K562 (cell line): ENCODE measurements at regions not wholly inside any gene's neighbourhood (a gene's known extent, or its start where the extent isn't known, plus 50 kb on each side); places are given as distances from the start of the nearest gene placed in this dataset.
A peak's percentile ranks its signal among the peaks of the same experiment; 100 is the strongest.

Experiments used
- ATAC-seq: fragments of 200-7000 bp; cut with Tn5 transposase; 3 replicates; pipeline ENCODE4 v1.9.1; 2020; ENCODE audit warnings: moderate library complexity
- BruUV-seq: library from RNA; stranded (reverse); fragments of 400-500 nt; replicated peaks from 2 replicates; lab custom pipeline; 2021; lab: Mats Ljungman, UMichigan
- CTCF ChIA-PET: fragments of 300-600 bp; formaldehyde crosslinking; extraction: SDS; loops from one replicate; lab custom pipeline; 2021; ENCODE audit warnings: low intra/inter-chr PET ratio; lab: Yijun Ruan, JAX
- POLR2A ChIA-PET: fragments of 300-600, 350-650 bp; sonication (Branson Sonifier 250); formaldehyde crosslinking; extraction: SDS; loops from one replicate; lab custom pipeline; 2021; ENCODE audit warnings: antibody characterized with exemption, inconsistent platforms; lab: Yijun Ruan, JAX
- DNase-seq, 4 experiments: peaks; one replicate each; pipeline versions ENCODE4 v3.0.0 to v3.0.0-alpha.2; 2011 to 2018; ENCODE audit warnings: low spot score in 3 of 4, mixed read lengths in 3 of 4; ENCODE audit errors: extremely low read depth in 1 of 4
- FAIRE-seq: peaks from 2 replicates; lab custom pipeline; 2011; peaks lifted over from hg19 to GRCh38; lab: Jason Lieb, UNC
- H2AFZ ChIP-seq: 2 replicates; pipeline ENCODE4 v1.6.0; 2011; ENCODE audit warnings: low read depth, low read length, control low read depth, inconsistent platforms
- H3K27ac ChIP-seq: fragments of 200-600 bp; 3 replicates; pipeline ENCODE4 v1.8.0; 2011; ENCODE audit warnings: low read depth, mild to moderate bottlenecking, control low read depth, inconsistent platforms, low read length, moderate library complexity, mixed read lengths; ENCODE audit errors: extremely low read depth
- H3K27me3 ChIP-seq, 2 experiments: fragments of 300-600 bp in 1 of 2; 2 replicates in 1 of 2; 3 replicates in 1 of 2; pipeline versions ENCODE4 v1.6.0 to v1.8.0; 2011; ENCODE audit warnings: inconsistent platforms in 2 of 2, low read length in 2 of 2, mild to moderate bottlenecking in 1 of 2, mixed read lengths in 1 of 2, moderate library complexity in 1 of 2; ENCODE audit not compliant: control insufficient read depth in 2 of 2, insufficient read depth in 2 of 2
- H3K36me3 ChIP-seq: fragments of 300-600 bp; 3 replicates; pipeline ENCODE4 v1.8.0; 2011; ENCODE audit warnings: mild to moderate bottlenecking, low read length, inconsistent platforms; ENCODE audit not compliant: control insufficient read depth, insufficient read depth
- H3K4me1 ChIP-seq, 2 experiments: fragments of 200-600 bp in 1 of 2; replicated peaks in 1 of 2; 2 replicates in 1 of 2; 3 replicates in 1 of 2; pipeline versions ENCODE4 v1.5.1 to v1.8.0; 2011; ENCODE audit warnings: inconsistent platforms in 2 of 2, low read length in 2 of 2, mild to moderate bottlenecking in 1 of 2, mixed read lengths in 1 of 2, moderate library complexity in 1 of 2; ENCODE audit not compliant: control insufficient read depth in 2 of 2, insufficient read depth in 2 of 2
- H3K4me2 ChIP-seq: 2 replicates; pipeline ENCODE4 v1.6.1; 2011; ENCODE audit warnings: low read length, control low read depth, inconsistent platforms, mixed read lengths; ENCODE audit not compliant: insufficient read depth
- H3K4me3 ChIP-seq: fragments of 200-600 bp; sonication (generic), shearing (Covaris generic); 2 replicates; pipeline ENCODE4 v1.5.1; 2016; ENCODE audit warnings: control low read depth, inconsistent platforms
- H3K79me2 ChIP-seq: fragments of 200-600 bp; 3 replicates; pipeline ENCODE4 v1.8.0; 2011; ENCODE audit warnings: low read length, inconsistent platforms; ENCODE audit not compliant: control insufficient read depth, insufficient read depth
- H3K9ac ChIP-seq, 2 experiments: 2 replicates each; pipeline versions ENCODE4 v1.6.0 to v1.6.1; 2011; ENCODE audit warnings: low read depth in 2 of 2, low read length in 2 of 2, control low read depth in 1 of 2, inconsistent platforms in 1 of 2, mild to moderate bottlenecking in 1 of 2, mixed read lengths in 1 of 2; ENCODE audit not compliant: insufficient read depth in 1 of 2
- H3K9me1 ChIP-seq: one replicate; pipeline ENCODE4 v1.6.0; 2011; ENCODE audit warnings: inconsistent platforms, mild to moderate bottlenecking, low read length, moderate library complexity; ENCODE audit not compliant: control insufficient read depth, insufficient read depth
- H3K9me3 ChIP-seq: replicated peaks from 2 replicates; pipeline ENCODE4 v1.5.1; 2011; ENCODE audit warnings: low read depth, low read length, inconsistent platforms; ENCODE audit not compliant: control insufficient read depth, insufficient read depth
- H4K20me1 ChIP-seq: replicated peaks from 2 replicates; pipeline ENCODE4 v1.6.1; 2011; ENCODE audit warnings: low read length, inconsistent platforms, mixed read lengths; ENCODE audit not compliant: control insufficient read depth, insufficient read depth
- ETV6 ChIP-seq, 3 experiments: fragments of 150-350 bp in 1 of 3; sonication (generic) in 1 of 3; formaldehyde crosslinking in 1 of 3; IDR thresholded peaks; 2 replicates each; pipeline versions ENCODE4 v1.6.1 to v1.8.0; 2014 to 2022; ENCODE audit warnings: borderline replicate concordance in 2 of 3, low read depth in 2 of 3, antibody characterized with exemption in 1 of 3, low read length in 1 of 3, mild to moderate bottlenecking in 1 of 3, missing genetic modification reagents in 1 of 3
- POLR2G ChIP-seq: fragments of 200-400 bp; formaldehyde crosslinking; IDR thresholded peaks from 2 replicates; pipeline ENCODE4 v1.6.1; 2017; ENCODE audit warnings: low read depth, mild to moderate bottlenecking, antibody characterized with exemption, low read length, moderate library complexity
- PPARD ChIP-seq: fragments of 250-450 bp; sonication (Bioruptor Pico); IDR thresholded peaks from 2 replicates; pipeline ENCODE4 v1.8.0; 2022; ENCODE audit warnings: inconsistent platforms, mild to moderate bottlenecking, moderate library complexity
- TRIM28 ChIP-seq: fragments of 450-650 bp; IDR thresholded peaks from 2 replicates; pipeline ENCODE4 v1.6.1; 2017
- ZKSCAN1 ChIP-seq: fragments of 150-350 bp; IDR thresholded peaks from 2 replicates; pipeline ENCODE4 v1.6.1; 2016; ENCODE audit warnings: low read depth, low read length
- WGBS: fragments of 100-300 bp; shearing (Covaris generic); methylation state at CpG from one replicate; pipeline ENCODE4 v1.1.6; 2016; ENCODE audit warnings: low coverage, mixed read lengths; ENCODE audit not compliant: insufficient coverage; ENCODE audit errors: missing lambda C conversion rate; 5-methylcytosine and 5-hydroxymethylcytosine counted together
- in situ Hi-C: fragments of 300-500 bp; cut with MboI; formaldehyde crosslinking; loops from 4 replicates; pipeline ENCODE4 v1.15.0; 2018; ENCODE audit warnings: inconsistent platforms, mixed read lengths
- intact Hi-C: fragments of 100-400 bp; cut with micrococcal nuclease; formaldehyde crosslinking; loops from 2 replicates; pipeline ENCODE4 v1.14.2; 2022

GRCh38 chr7:130932667-130933432 is 198.8 kb upstream of the KLF14 start:
- in situ Hi-C loops, result no loop called here
- H4K20me1 ChIP-seq, result no peaks in the 10 kb centered on the region
- no peaks in the 10 kb centered on the region for H3K9me1 ChIP-seq
- peaks cover 5 to 8% of the 10 kb centered on the region in 2 experiments; a peak in 4 of 5 replicates for H3K4me1 ChIP-seq
- DNase-seq (no peak), ATAC-seq (no peak), FAIRE-seq (no peak)
- TF ChIP-seq ZKSCAN1, result peak; percentile 68; the same call in 1 of the 2 replicates
- no peak for TF ChIP-seq ETV6 (IDR thresholded peaks at IDR 0.05; ENCODE audit: borderline replicate concordance in 1 of 2, low read depth in 2 of 2, low read length in 1 of 2)
- TF ChIP-seq ETV6 (CRISPR knock-in tag; IDR thresholded peaks at IDR 0.05; ENCODE audit: borderline replicate concordance), result no peak
- WGBS, result 79% methylated on average over 11 of the region's 11 CpGs
- no peak overlapping the region for H3K9ac ChIP-seq
- H3K4me2 ChIP-seq, result no peak overlapping the region
- CTCF ChIA-PET, result no interaction called here
- H3K27me3 ChIP-seq, result no peaks in the 10 kb centered on the region
- no peak overlapping the region for H3K4me3 ChIP-seq
- intact Hi-C loops, result no loop called here
- BruUV-seq, result no TSS peak
- H2AFZ ChIP-seq, result no peak overlapping the region
- H3K27ac ChIP-seq, result no peak overlapping the region
- peaks cover 3% of the 10 kb centered on the region; the same call in 1 of the 3 replicates for H3K36me3 ChIP-seq
- no peaks in the 10 kb centered on the region for H3K79me2 ChIP-seq
- H3K9me3 ChIP-seq, result no peaks in the 10 kb centered on the region
- POLR2A ChIA-PET, result interaction anchor here (1.0 to 2.0 kb wide), 3 partner anchors 14 to 24 kb away, joined by 3 to 8 read pairs (median 4); no protein-coding TSS in a partner anchor

DNA sequence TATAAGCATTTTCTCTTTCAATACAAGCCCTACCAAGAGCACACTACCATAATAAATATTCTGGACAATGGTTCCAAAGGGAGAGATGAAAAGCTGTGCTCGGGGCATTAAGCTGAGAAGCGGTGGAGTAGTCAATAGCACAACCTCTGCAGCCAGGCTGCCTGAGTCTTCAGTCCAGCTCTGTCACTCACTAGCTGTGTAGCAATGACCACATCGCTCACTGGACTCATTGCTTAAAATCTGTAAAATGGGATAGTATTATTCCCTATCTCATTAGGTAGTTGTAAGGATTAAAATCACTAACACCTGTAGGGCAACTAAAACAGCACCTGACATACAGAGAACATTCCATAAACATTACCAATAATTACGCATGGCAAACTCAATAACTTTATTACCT is 199.9 kb upstream of the KLF14 start:
- POLR2A ChIA-PET, result interaction anchor here (0.7 to 1.0 kb wide), 2 partner anchors 15 to 284 kb away, joined by 3 read pairs; no protein-coding TSS in a partner anchor
- no peaks in the 10 kb centered on the region for H4K20me1 ChIP-seq
- no peak overlapping the region for H2AFZ ChIP-seq
- no peak for FAIRE-seq
- peaks cover 5 to 8% of the 10 kb centered on the region in 2 experiments; a peak in 4 of 5 replicates for H3K4me1 ChIP-seq
- H3K79me2 ChIP-seq, result no peaks in the 10 kb centered on the region
- 78% methylated on average over 4 of the region's 4 CpGs for WGBS
- TF ChIP-seq POLR2G, result no peak
- TF ChIP-seq PPARD (CRISPR knock-in tag), result no peak
- TF ChIP-seq TRIM28, result no peak
- no peak for ATAC-seq
- no TSS peak for BruUV-seq
- H3K27me3 ChIP-seq, result no peaks in the 10 kb centered on the region
- CTCF ChIA-PET, result no interaction called here
- peaks cover 3% of the 10 kb centered on the region; the same call in 1 of the 3 replicates for H3K36me3 ChIP-seq
- DNase-seq, result no peak
- H3K9me3 ChIP-seq, result no peaks in the 10 kb centered on the region
- H3K9me1 ChIP-seq, result no peaks in the 10 kb centered on the region
- intact Hi-C loops, result no loop called here
- no peak overlapping the region for H3K9ac ChIP-seq
- H3K4me3 ChIP-seq, result no peak overlapping the region
- no peak overlapping the region for H3K4me2 ChIP-seq
- in situ Hi-C loops, result no loop called here
- no peak overlapping the region for H3K27ac ChIP-seq
